Stimulated activated CD4-positive, alpha-beta T cell treated with anti-CD3 and anti-CD28 coated beads, Interleukin-1b, Interleukin-23, amount 100 ng/mL, for 4 hours (primary cell): ENCODE measurements at regions not wholly inside any gene's neighbourhood (a gene's known extent, or its start where the extent isn't known, plus 50 kb on each side); places are given as distances from the start of the nearest gene placed in this dataset.

Experiments used
- DNase-seq, 2 donors: peaks; one replicate each; pipeline ENCODE4 v3.0.0-alpha.2; 2020; ENCODE audit warnings: low read depth in 2 of 2

DNA sequence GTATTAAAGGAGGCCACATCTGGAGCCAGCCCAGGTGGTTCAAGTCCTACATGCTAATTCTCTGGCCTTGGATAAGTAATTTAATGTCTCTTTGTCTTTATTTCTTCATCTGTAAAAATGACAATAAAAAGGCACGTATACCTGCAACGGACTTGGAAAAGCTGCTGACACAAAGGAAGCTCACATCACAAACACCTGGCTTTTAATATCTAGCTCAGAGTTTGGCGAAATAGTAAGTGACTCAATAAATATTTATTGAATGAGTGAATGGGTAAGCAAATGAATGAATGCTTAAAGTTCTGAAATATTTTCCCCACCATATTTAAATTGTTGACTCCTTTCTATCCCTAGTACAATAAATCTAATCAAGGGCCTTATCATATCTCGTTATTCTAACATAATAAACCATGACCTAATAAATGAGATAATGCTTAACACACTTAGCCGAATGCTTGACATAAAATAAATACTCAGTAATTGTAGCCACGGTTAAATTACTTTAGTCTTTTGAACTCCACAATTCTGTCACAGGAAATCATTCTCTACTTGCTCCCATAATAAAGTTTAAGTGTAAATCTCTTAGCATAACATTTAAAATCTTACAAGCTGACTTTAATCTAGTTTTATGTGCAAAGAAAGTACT is 74.7 kb upstream of the PALMD start:
- DNase-seq, result no peak

DNA sequence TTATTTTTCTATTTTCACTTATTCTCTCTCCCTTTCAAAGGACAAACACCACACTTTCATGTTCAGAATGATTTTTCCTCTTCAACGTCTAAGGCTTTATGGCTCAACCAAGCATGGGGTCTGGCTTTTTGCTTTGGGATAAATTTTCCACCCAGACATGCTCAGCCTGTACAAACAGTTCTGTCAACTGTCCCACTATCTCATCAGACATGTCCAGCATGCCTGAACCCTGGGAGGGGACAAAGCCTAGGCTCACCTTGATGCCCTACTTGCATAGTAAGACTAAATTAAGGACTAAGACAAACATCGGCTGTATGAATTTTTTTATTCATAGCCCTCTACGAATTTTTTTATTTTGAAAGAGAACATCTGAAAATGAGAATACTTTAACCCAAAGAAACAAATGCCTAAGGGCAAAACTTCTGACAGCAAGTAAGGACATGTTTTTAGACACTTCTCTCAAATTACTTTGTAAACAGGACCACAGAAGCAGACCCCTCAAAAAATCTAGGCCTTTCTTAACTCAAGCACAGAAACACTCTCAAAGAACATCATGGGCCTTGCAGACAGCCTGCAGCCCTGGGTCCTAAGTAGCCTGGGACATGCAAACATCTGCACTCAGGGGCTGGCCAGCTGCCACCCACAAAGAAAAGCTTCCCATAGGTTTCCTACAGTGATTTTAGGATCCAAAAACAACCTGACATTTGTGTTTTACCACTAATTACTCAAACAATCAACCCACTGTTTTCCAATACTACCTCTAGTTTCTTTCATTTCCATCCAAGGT is 72.3 kb upstream of the PALMD start:
- no peak for DNase-seq

- no peak for DNase-seq
These were observed 68.6 kb upstream of the PALMD start for GRCh38 chr1:99577313-99577712.

- no peak for DNase-seq
These were observed 66.2 kb upstream of the PALMD start for GRCh38 chr1:99579691-99580172.

DNA sequence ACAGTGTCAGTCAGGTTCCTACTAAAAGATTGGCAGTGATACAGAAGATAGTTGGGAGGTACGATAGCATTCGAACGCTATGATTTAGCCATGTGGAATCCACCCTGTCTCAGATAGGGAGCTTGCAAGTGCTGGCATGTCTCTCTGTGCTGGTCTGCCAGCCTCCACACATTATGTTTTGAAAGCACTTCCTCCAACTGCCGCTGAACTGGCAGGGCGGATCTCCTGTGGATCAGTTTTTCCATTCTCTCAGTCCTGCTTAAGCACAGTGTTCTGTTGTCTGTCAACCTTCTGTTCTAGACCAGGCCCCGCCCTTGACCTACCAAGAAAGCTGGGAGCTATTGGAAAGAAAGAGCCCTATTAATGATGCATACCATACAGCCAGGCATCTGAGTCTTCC is 65.5 kb upstream of the PALMD start:
- no peak for DNase-seq

DNA sequence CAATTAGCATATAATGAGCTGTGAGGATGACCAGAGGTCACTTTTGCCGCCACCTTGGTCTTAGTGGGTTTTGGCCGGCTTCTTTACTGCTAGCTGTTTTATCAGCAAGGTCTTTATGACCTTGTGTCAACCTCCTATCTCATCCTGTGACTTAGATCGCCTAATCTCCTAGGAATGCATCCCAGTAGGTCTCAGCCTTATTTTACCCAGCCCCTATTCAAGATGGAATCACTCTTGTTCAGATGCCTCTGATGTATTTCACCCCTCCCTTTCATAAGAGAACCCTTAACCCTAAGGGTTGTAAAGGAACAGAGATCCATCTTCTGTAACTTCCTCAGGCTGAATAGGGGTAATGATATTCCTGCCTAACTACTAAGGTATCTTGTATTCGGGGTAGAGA is 58.9 kb upstream of the PALMD start:
- DNase-seq, result no peak

DNA sequence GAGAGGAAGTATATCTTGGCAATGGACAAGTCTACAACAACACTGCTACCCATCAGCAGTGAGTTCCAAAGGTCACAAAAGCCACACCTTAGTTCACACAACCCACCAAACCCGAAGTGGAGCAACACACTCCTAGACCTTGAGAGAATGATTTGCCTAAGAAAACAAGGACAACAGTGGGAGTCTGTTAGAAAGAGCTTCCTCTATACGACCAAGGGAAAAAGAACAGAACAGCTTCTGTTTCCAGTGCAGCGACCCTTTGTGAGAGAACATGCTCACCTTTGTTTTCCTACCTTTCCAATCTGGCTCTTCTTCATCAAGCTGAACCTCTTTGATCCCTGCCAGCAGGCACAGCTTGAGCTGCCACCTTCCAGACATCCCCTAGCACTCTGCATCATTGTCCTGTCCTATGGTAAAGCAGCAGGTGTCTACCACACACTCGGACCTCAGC is 56.7 kb upstream of the PALMD start:
- DNase-seq, result no peak

DNA sequence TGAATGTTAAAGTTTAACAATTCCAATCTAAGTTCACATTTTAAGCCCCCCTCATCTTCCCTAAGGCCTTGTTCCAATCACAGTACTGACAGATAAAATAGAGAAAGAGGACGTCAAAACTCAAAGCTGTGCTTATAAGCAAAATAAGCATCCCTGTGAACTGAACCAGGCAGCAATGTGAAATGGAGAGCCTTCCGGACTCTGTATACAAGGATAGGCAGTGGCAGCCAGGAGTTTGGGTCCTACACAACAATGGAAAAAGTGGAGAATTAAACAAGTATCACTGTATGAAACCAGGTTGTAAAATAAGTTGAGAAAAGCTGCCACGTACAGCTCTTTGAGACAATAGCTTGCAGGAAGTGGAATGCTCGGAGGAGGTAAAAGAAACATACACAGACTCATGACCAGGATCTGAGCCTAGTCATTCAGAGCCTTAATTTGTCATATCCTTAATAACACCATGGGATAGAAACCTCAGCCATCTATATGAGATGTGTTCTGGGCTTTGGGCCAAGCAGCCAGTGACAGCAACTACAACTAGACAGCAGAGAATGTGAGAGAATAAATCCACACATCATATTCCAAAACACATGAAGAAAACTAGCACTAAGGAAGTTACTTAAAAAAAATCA is 55.2 kb upstream of the PALMD start:
- no peak for DNase-seq

- no peak for DNase-seq
These were observed 54.0 kb upstream of the PALMD start for GRCh38 chr1:99591886-99592285.

DNA sequence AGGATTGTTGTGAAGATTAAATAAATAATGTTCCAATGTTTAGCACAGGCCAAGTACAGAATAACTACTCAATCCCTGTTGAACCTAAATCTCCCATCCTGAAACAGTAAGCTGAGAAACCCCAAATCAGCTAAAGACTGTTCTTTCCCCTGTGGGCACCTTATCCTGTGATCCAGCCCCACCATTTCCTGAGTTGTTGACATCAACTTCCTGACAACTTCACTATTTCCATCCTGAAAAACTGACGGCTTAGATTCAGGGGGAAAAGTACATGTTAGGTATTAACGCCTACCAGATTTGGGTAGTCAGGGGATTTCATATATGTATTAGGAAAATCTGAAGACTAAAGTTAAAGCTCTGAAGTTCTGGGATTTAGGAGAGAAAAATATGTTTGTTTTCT is 51.7 kb upstream of the PALMD start:
- DNase-seq, result no peak

DNA sequence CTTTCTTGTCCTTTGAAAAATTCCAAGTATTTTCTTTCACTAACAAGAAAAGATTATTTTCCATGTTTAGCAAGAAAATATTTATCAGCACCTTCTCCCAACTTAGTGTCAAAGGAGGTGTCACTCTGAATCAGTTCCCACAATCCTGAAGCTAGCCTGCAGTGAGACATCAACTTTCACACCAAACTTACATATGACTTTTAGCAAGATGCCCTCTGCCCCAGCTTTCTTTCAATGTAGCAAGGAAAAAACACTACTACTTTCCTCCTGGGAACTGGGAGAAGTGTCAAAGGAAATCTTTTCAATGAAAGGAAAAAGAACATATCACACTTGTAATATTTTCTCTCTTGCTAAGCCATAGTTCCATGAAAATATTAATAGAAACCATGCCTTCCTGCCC is 50.9 kb upstream of the PALMD start:
- DNase-seq, result no peak

- DNase-seq, result no peak
These were observed 50.5 kb upstream of the PALMD start for GRCh38 chr1:99595441-99595840.
